ENCODE measurements at regions not wholly inside any gene's neighbourhood (a gene's known extent, or its start where the extent isn't known, plus 50 kb on each side); places are given as distances from the start of the nearest gene placed in this dataset.

DNA sequence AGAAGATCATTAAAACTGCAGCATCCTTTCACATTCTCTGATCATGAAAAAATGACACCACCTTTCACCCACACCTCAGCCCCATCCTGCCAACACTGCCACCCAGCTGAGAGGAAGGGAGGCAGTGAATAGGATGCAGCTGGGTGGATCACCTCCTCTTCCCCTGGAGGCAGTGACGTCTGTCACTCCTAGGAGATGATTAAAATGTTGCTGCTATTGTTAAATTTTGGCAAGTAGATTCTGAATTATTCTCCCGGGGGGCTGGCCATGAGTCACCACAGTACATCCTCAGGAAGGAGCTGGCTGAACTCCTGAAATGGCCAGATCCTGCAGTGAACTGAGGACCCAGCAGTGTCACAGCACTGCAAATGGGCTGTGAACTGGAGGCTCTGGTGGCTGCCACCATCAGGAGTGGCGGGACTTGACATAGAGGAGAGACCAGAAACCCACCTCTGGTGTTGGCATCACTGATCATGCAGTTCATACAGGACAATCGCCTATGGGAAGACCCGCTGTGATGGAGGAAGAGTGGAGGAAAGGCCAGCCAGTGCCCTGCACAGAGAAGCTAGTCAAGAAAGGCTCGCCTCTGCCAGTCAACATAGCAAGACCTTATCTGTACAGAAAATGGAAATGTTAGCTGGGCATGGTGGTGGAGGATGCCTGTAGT, 199.1 kb downstream of the FAM43A start:
- ChIA-PET POLR2A (no interaction called here), CTCF (interaction anchor here (0.8 to 1.5 kb wide), 4 partner anchors 20 to 202 kb away, joined by 3 read pairs; no protein-coding TSS in a partner anchor)
- H3K36me3 ChIP-seq (replicated peaks in 1 of 2; ENCODE audit: control insufficient read depth in 1 of 2, insufficient read depth in 2 of 2, low read length in 1 of 2) = no peaks in the 10 kb centered on the region
- H3K9me3 ChIP-seq = no peaks in the 10 kb centered on the region
- H3K9ac ChIP-seq = no peak overlapping the region
- no peak overlapping the region for H3K4me2 ChIP-seq
- DNase-seq = no peak
- WGBS (ENCODE audit: low lambda C conversion rate) = 48% methylated on average over 6 of the region's 6 CpGs
- H4K20me1 ChIP-seq (ENCODE audit: insufficient read depth) = no peaks in the 10 kb centered on the region
- TF ChIP-seq, protein P1, sequence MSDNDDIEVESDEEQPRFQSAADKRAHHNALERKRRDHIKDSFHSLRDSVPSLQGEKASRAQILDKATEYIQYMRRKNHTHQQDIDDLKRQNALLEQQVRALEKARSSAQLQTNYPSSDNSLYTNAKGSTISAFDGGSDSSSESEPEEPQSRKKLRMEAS (IDR thresholded peaks at IDR 0.05; ENCODE audit: low read depth) = no peak
- no peak for TF ChIP-seq FOXJ3 (CRISPR knock-in tag; IDR thresholded peaks at IDR 0.05)
- TF ChIP-seq TAF1 (IDR thresholded peaks at IDR 0.05; ENCODE audit: borderline replicate concordance, low read depth, low read length) = no peak
- TF ChIP-seq IRF3 (IDR thresholded peaks at IDR 0.05; ENCODE audit: low read depth, low read length) = no peak
- TF ChIP-seq TEAD4 (IDR thresholded peaks at IDR 0.05; ENCODE audit: borderline replicate concordance, insufficient read depth) = no peak
- TF ChIP-seq, protein P2, sequence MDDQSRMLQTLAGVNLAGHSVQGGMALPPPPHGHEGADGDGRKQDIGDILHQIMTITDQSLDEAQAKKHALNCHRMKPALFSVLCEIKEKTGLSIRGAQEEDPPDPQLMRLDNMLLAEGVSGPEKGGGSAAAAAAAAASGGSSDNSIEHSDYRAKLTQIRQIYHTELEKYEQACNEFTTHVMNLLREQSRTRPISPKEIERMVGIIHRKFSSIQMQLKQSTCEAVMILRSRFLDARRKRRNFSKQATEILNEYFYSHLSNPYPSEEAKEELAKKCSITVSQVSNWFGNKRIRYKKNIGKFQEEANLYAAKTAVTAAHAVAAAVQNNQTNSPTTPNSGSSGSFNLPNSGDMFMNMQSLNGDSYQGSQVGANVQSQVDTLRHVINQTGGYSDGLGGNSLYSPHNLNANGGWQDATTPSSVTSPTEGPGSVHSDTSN (IDR thresholded peaks at IDR 0.05) = no peak
- TF ChIP-seq SIN3A (IDR thresholded peaks at IDR 0.05; ENCODE audit: borderline replicate concordance, low read depth, low read length) = no peak
- no peaks in the 10 kb centered on the region for H3K79me2 ChIP-seq (ENCODE audit: insufficient read depth)
- no peak overlapping the region for H3K4me3 ChIP-seq (ENCODE audit: low read depth in 2 of 2, low read length in 1 of 2)
- H3F3A ChIP-seq (replicated peaks; ENCODE audit: insufficient read depth) = no peaks in the 10 kb centered on the region
- peaks cover 0 to 23% of the 10 kb centered on the region in 2 experiments; a peak in 2 of 4 replicates for H3K4me1 ChIP-seq (ENCODE audit: control insufficient read depth in 1 of 2, insufficient read depth in 2 of 2, low read depth in 1 of 2, low read length in 1 of 2)
- no peak overlapping the region for H2AFZ ChIP-seq (ENCODE audit: low read depth)
- H3K9me2 ChIP-seq = no peaks in the 10 kb centered on the region
- H3K27ac ChIP-seq (ENCODE audit: low read depth in 2 of 2, low read length in 1 of 2) = no peak overlapping the region
- no peaks in the 10 kb centered on the region for H3K27me3 ChIP-seq (ENCODE audit: insufficient read depth)

DNA sequence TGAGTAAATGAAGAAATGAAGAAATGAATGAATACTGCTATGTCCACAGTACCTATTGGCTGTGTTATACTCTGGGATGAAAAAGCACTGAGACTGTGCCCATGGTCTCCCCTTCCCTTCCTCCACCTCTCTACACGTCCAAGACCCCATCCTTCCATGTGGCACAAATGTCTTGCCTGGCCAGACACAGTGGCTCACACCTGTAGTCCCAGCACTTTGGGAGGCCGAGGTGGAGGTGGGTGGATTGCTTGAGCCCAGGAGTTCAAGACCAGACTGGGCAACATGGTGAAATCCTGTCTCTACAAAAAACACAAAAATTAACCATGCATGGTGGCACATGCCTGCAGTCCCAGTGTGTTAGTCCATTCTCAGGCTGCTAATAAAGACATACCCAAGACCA, 200.1 kb downstream of the FAM43A start:
- H3K9me3 ChIP-seq = no peaks in the 10 kb centered on the region
- POLR2A ChIA-PET = no interaction called here
- H3K27ac ChIP-seq (ENCODE audit: low read depth in 2 of 2, low read length in 1 of 2) = no peak overlapping the region
- no peak for DNase-seq
- no peaks in the 10 kb centered on the region for H3K27me3 ChIP-seq (ENCODE audit: insufficient read depth)
- H2AFZ ChIP-seq (ENCODE audit: low read depth) = no peak overlapping the region
- H4K20me1 ChIP-seq (ENCODE audit: insufficient read depth) = no peaks in the 10 kb centered on the region
- no peaks in the 10 kb centered on the region for H3K36me3 ChIP-seq (replicated peaks in 1 of 2; ENCODE audit: control insufficient read depth in 1 of 2, insufficient read depth in 2 of 2, low read length in 1 of 2)
- H3K9me2 ChIP-seq = no peaks in the 10 kb centered on the region
- no peaks in the 10 kb centered on the region for H3K79me2 ChIP-seq (ENCODE audit: insufficient read depth)
- no peak overlapping the region for H3K4me3 ChIP-seq (ENCODE audit: low read depth in 2 of 2, low read length in 1 of 2)
- CTCF ChIA-PET = interaction anchor here (0.9 kb wide), 1 partner anchor 128 kb away, joined by 3 read pairs; no protein-coding TSS in a partner anchor
- H3K4me2 ChIP-seq = no peak overlapping the region
- 38% methylated on average over 2 of the region's 2 CpGs for WGBS (ENCODE audit: low lambda C conversion rate)
- TF ChIP-seq RCOR1 (IDR thresholded peaks at IDR 0.05; ENCODE audit: low read length) (no peak), YY1 (IDR thresholded peaks at IDR 0.05; ENCODE audit: low read depth) (no peak), JUND (IDR thresholded peaks at IDR 0.05) (no peak), SIN3A (IDR thresholded peaks at IDR 0.05; ENCODE audit: borderline replicate concordance, low read depth, low read length) (no peak)
- no peak overlapping the region for H3K9ac ChIP-seq
- no peaks in the 10 kb centered on the region for H3F3A ChIP-seq (replicated peaks; ENCODE audit: insufficient read depth)
- peaks cover 0 to 17% of the 10 kb centered on the region in 2 experiments; a peak in 1 of 4 replicates for H3K4me1 ChIP-seq (ENCODE audit: control insufficient read depth in 1 of 2, insufficient read depth in 2 of 2, low read depth in 1 of 2, low read length in 1 of 2)
